Stimulated activated CD4-positive, alpha-beta T cell treated with anti-CD3 and anti-CD28 coated beads, Interleukin-2, amount 100 ng/mL, for 24 hours (primary cell): ENCODE measurements at regions not wholly inside any gene's neighbourhood (a gene's known extent, or its start where the extent isn't known, plus 50 kb on each side); places are given as distances from the start of the nearest gene placed in this dataset.

Experiments
- DNase-seq, 2 donors: peaks; one replicate each; pipeline ENCODE4 v3.0.0-alpha.2; 2020

- no peak for DNase-seq
Observed at GRCh38 chr2:217149087-217149660, 289.3 kb upstream of the TNP1 start.

DNA sequence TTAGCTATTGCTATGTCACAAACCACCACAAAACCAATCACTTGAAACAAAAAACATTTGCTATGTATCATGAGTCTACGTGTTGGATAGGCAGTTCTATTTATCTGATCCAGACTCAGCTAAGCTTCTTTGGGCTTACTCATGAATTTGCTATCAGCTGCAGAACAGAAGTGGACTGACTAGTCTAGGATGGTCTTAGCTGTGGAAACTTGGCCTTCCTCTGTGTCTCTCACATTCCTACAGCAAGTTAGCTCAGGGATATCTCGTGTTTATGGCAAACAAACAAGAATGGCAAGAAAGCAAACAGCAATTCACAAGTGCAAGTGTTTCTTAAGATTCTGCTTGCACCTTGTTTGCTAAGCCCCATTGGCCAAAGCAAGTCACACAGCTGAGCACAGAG is 288.0 kb upstream of the TNP1 start:
- no peak for DNase-seq

GRCh38 chr2:217146956-217147355 is 287.1 kb upstream of the TNP1 start:
- no peak for DNase-seq

- DNase-seq, result peak in 1 of 2 donors; percentile 48
Observed at GRCh38 chr2:217142649-217143266, 282.9 kb upstream of the TNP1 start.

DNA sequence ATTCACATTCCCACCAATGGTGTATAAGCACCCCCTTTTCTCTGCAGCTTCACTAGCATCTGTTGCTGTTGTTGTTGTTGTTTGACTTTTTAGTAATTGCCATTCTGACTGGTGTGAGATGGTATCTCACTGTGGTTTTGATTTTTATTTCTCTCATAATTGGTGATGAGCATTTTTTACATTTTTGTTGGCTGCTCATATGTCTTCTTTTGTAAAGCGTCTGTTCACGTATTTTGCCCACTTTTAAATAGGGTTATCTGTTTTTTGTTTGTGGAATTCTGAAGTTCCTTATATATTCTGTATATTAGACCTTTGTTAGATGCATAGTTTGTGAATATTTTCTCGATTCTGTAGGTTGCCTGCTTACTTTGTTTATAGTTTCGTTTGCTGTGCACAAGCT is 278.4 kb upstream of the TNP1 start:
- DNase-seq, result no peak

DNA sequence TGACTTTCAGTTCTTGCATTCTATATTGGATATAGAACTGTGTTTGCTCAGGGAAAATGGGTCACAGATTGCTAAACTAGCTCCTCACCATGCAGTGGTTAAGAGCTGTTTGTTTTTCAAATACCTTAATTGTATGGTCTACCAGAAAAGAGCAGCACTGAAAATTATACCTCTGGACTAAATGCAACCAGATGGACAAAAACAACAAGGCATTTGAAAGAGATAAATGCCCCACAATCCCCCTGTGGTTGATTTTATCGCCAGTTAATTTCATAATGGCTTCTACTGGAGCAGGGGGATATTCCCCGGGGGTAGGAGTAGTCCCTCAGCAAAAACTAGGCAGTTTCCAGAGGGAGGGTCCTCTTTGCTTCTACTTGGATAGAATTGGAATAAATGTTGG is 267.9 kb upstream of the TNP1 start:
- no peak for DNase-seq

- DNase-seq, result no peak
Observed at GRCh38 chr2:217125014-217125413, 265.1 kb upstream of the TNP1 start.

GRCh38 chr2:217124050-217124449 is 264.2 kb upstream of the TNP1 start:
- no peak for DNase-seq

DNA sequence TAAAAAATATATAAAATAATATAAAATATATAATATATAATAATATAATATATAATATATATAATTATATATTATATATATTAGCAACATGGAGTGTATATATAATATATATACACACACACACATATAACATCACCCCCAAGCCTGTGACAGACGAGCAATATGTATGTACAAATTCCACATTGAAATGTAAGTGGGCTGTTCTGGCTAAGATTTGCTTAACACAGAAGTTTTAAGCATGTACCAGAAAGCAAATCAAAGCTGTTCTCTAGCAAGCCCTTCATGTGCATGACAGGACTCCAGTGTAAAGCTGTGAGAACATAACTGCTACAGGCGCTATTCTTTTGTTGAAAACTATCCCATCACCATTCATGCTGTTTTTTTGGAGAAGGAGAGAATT is 261.7 kb upstream of the TNP1 start:
- DNase-seq, result no peak

GRCh38 chr2:217120429-217120828 is 260.6 kb upstream of the TNP1 start:
- no peak for DNase-seq

DNA sequence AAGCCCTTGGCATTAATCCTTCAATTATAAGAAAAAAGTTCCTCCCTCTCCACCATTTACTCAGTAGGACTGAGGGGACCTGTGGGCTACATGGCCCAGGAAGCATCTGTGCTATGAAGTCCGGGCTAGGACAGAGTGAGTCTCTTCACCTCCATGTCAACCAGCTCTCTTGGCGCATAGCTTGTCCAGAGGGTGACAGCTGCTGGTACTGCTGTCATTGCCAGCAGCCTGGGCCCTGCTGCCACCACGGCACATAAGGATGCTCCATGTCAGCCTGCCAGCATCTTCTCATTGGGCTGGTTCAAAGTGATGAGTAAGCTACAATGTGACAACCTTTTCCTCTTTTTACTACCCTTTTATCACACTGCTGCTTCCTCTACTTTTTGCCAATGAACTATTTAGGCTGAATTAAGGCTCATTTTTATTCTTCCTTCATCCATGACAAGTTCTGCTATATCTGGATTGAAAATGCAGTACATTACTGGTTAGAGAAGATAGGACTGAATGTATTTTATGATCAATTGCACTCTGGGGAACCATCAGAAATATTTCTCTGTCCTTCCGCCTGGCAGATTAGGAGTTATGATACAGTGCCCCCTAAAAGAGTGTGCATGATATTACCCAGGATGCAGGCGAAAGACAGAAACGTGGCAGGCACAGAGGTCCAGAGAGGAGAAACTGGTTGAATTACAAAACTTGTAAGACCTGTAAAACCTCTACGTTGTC is 258.9 kb upstream of the TNP1 start:
- DNase-seq, result no peak

DNA sequence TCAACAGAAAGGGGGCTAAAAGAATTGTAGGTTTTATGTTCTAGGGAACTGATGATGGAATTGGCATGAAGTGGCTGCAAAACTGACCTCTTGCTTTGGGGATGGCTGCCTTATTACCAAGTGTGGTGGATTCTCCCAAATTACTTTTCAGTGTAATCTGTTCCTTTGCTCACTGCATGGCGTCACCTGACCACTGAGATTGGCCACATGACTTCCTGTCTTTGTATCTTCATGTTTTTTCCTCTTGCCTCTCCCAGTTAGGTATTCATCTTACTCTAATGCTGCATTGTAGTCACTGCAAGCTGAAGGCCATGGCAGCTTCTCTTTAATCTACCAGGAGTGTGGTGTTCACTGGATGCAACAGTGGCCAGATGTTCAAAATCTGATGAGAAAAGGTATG is 257.7 kb upstream of the TNP1 start:
- no peak for DNase-seq

- no peak for DNase-seq
Observed at GRCh38 chr2:217116610-217117009, 256.7 kb upstream of the TNP1 start.

GRCh38 chr2:217114117-217114516 is 254.3 kb upstream of the TNP1 start:
- no peak for DNase-seq

GRCh38 chr2:217113491-217113890 is 253.6 kb upstream of the TNP1 start:
- no peak for DNase-seq

- DNase-seq, result no peak
Observed at GRCh38 chr2:217110550-217110949, 250.7 kb upstream of the TNP1 start.

- DNase-seq, result no peak
Observed at GRCh38 chr2:217108575-217109027, 248.7 kb upstream of the TNP1 start.

GRCh38 chr2:217108086-217108485 is 248.2 kb upstream of the TNP1 start:
- DNase-seq, result no peak

DNA sequence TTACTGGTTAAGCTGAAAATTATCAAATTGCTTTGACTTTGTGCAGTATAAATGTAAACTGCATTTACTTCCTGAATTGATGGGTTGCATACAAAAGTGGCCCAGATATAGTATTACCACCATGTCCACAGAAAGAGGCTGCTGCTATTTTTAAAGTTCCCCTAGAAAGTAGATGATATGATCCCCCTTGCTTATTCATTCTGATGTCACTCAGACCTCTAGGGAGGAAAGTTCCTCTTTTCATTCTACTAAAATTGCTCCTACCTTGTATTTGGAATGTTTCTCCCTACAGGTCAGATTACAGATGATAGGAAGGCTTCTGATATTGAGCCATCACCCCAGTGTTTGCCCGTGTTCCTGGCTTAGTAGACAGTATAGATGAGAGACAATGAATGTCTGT is 247.6 kb upstream of the TNP1 start:
- DNase-seq, result no peak

- no peak for DNase-seq
Observed at GRCh38 chr2:217106650-217107014, 246.8 kb upstream of the TNP1 start.

DNA sequence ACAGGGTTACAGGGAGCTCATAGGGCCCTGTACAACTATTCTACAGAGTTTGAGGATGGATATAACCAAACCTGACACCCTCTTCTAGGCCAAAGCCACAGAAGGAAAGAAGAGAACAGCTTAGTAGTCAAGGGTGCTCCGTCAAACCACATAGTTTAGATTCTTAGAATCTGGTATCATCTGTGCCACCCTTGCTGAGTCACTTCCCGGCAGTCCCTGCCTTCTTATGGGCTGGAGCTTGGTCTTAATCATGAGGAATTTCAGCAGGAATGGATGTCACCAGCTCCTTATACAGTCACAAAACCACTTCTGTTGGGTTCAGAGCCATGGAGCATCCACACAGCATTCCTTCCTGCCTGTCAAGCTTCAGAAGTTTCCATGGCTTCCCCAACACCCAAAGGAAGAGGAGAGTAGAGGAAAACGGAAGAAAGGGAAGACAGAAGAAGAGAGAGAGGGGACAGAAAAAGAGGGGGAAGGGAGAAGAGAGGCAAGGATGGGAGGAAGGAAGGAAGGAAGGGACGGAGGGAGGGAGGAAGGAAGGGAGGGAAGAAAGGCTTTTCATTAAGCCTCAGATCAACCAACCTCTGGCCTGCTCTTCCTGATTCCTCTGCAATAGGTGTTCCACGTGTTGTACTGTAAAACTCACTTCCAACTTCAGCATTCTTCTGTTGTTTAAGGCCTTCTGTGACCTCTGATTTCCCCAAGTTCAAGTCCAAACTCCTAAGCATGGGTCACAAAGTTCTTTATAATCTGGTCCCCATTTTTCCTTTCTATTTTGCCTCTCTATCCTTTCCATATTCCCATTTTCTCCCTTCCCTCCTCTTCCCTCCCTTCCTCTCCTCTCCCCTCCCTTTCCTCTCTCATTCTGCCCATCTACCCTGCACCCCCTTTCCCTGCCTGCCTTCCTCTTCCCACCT is 246.1 kb upstream of the TNP1 start:
- peak in 1 of 2 donors; percentile 5 for DNase-seq

DNA sequence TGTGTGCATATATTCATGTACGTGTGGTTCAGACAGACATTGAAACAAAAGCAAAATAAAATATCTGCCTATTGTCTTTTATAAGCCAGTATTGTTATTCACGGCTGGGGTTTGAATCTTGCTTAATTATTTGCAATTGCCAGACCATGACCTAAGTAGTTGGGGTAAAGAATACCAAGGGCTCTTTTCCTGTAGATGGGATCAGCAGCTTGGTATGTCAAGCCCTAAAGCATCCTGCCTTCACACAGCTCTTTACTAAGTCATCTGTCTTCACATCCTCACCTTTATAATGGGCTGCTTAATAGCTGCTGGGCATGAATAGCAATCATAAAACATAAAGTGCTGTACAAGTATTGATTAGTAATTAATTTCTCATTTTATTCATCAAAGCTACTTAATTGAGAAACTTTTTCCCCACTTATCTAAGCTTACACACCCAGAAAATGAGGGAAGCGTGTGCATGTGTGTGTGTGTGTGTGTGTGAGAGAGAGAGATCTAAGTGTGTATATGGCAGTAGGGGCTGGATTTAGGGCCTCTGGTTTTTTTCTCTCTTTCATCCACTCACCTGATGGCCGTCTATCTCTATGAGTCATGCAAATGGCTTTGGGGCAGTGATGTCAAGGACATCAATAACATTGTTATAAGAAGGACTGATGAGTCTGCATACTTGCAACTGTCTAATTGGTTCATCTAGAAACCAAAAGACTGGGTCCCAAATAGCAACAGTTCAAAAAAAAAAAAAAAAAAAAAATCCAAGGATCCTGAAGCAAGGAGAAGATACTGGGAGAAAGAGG is 244.1 kb upstream of the TNP1 start:
- no peak for DNase-seq

DNA sequence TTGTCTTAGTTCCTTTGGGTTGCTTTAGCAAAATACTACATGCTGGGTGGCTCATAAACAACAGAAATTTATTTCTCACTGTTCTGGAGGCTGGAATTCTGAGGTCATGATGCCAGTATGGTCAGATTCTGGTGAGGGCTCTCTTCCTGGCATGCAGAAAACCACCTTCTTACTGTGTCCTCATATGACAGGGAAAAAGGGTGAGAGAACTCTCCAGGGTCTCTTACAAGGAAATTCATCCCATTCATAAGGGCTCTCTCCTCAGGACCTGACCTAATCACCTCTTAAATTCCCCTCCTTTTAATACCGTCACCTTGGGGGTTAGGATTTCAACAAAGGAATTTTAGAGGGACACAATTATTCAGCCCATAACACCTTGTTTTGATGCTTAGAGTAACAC is 243.1 kb upstream of the TNP1 start:
- DNase-seq, result no peak
